DOHH2 (cell line): ENCODE measurements at regions not wholly inside any gene's neighbourhood (a gene's known extent, or its start where the extent isn't known, plus 50 kb on each side); places are given as distances from the start of the nearest gene placed in this dataset.

Experiments
- EZH2phosphoT487 ChIP-seq: fragments of 200-600 bp; sonication (generic); IDR thresholded peaks from 2 replicates; pipeline ENCODE4 v1.6.1; 2017; ENCODE audit warnings: borderline replicate concordance, mild to moderate bottlenecking, antibody characterized with exemption, low read length, moderate library complexity, mixed read lengths
- TF ChIP-seq, protein P1 (sequence below): fragments of 200-600 bp; sonication (generic); IDR thresholded peaks from one replicate; pipeline ENCODE4 v1.5.1; 2014; ENCODE audit warnings: antibody characterized with exemption, mild to moderate bottlenecking, low read depth, low read length; ENCODE audit not compliant: poor library complexity, severe bottlenecking

- TF ChIP-seq, protein P1, sequence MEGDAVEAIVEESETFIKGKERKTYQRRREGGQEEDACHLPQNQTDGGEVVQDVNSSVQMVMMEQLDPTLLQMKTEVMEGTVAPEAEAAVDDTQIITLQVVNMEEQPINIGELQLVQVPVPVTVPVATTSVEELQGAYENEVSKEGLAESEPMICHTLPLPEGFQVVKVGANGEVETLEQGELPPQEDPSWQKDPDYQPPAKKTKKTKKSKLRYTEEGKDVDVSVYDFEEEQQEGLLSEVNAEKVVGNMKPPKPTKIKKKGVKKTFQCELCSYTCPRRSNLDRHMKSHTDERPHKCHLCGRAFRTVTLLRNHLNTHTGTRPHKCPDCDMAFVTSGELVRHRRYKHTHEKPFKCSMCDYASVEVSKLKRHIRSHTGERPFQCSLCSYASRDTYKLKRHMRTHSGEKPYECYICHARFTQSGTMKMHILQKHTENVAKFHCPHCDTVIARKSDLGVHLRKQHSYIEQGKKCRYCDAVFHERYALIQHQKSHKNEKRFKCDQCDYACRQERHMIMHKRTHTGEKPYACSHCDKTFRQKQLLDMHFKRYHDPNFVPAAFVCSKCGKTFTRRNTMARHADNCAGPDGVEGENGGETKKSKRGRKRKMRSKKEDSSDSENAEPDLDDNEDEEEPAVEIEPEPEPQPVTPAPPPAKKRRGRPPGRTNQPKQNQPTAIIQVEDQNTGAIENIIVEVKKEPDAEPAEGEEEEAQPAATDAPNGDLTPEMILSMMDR = no peak
- TF ChIP-seq EZH2phosphoT487 = no peak
Observed at GRCh38 chrX:84737471-84737871, 235.2 kb upstream of the HDX start.
